Ovary (tissue), 7 donors: ENCODE measurements at regions not wholly inside any gene's neighbourhood (a gene's known extent, or its start where the extent isn't known, plus 50 kb on each side); places are given as distances from the start of the nearest gene placed in this dataset.
A peak's percentile ranks its signal among the peaks of the same experiment; 100 is the strongest.

ENCODE experiments used
- DNase-seq, 5 donors: peaks; one replicate each; pipeline ENCODE4 v3.0.0-alpha.2; 2019 to 2020
- H3K27ac ChIP-seq, 2 donors: fragments of 200-600 bp; one replicate each; pipeline versions ENCODE4 v1.5.1 to v1.8.0; 2019 to 2022
- H3K27me3 ChIP-seq: fragments of 200-600 bp; one replicate; pipeline ENCODE4 v1.8.0; 2022
- H3K36me3 ChIP-seq: fragments of 200-600 bp; sonication (generic); one replicate; pipeline ENCODE4 v1.5.1; 2019
- H3K4me1 ChIP-seq: one replicate; pipeline ENCODE4 v1.8.1; 2013; ENCODE audit warnings: mild to moderate bottlenecking, moderate library complexity; ENCODE audit not compliant: insufficient read depth
- H3K4me3 ChIP-seq: fragments of 200-600 bp; sonication (generic); one replicate; pipeline ENCODE4 v1.5.1; 2017
- H3K9me3 ChIP-seq, 2 donors: fragments of 200-600 bp in 1 of 2; sonication (generic) in 1 of 2; one replicate each; pipeline versions ENCODE4 v1.5.1 to v1.8.1; 2013 to 2019; ENCODE audit warnings: mild to moderate bottlenecking in 1 of 2, moderate library complexity in 1 of 2
- EP300 ChIP-seq: sonication (generic); formaldehyde crosslinking; IDR thresholded peaks from one replicate; pipeline ENCODE4 v1.6.1; 2017; ENCODE audit warnings: antibody characterized with exemption
- POLR2A ChIP-seq: fragments of 450-650 bp; IDR thresholded peaks from one replicate; pipeline ENCODE4 v1.6.1; 2017; ENCODE audit warnings: antibody characterized with exemption, mild to moderate bottlenecking, moderate library complexity
- whole genome bisulfite sequencing, 3 donors: extraction: QIAGEN DNeasy Blood & Tissue Kit in 1 of 3; methylation state at CpG; one replicate each; pipeline versions ENCODE4 v1.1.5 to v1.1.7; 2013 to 2017; 5-methylcytosine and 5-hydroxymethylcytosine counted together
- intact Hi-C, 4 donors: fragments of 100-400 bp; cut with DNase I; formaldehyde crosslinking; loops; one replicate each; pipeline versions ENCODE4 v1.11.0 to v1.15.1; 2022 to 2023
- TF ChIP-seq, protein P1 (sequence below), 3 donors: fragments of 450-650 bp in 2 of 3; fragments of 200-600 bp in 1 of 3; IDR thresholded peaks; one replicate each; pipeline versions ENCODE4 v1.5.1 to v1.8.0; 2016 to 2022; ENCODE audit warnings: antibody characterized with exemption in 3 of 3, mild to moderate bottlenecking in 1 of 3
- donor health status: DM: no; HTN: no; CAD: no; lungs with moderate emphysema.
- donor health status: DM: no; HTN: no; CAD: no.
- donor health status: Bipolar disorder and iron deficiency.
- donor health status: DM: no; HTN: no; CAD: no.
- donor health status: DM: yes; HTN: yes; CAD: no.

DNA sequence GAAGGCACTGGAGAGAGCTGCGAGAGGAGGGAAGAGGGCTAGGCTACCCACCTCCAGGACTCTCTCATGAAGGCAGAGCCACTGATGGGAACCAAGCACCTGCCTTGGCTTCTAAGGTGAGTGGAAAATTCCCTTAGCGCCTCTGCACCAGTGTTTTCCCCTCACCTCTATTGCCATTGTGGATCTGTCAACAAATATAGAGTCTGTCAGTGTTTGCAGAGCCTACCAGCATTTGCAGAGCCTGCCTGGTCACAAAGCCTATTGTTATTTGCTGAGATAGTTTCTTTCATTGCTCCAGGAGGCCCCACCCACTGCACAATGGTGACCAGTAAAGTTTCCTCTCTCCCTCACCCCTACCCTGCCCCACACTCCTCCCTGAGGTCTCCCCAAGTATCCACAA lies 141.9 kb downstream of the MRPL14 start:
- WGBS, 3 donors, result 92 to 95% (median 94%) methylated on average over 2 of the region's 2 CpGs
- Histone ChIP-seq H3K27ac (no peak overlapping the region), H3K9me3 (no peaks in the 10 kb centered on the region), H3K36me3 (no peaks in the 10 kb centered on the region), H3K4me1 (peaks cover 4% of the 10 kb centered on the region), H3K4me3 (no peak overlapping the region), H3K27me3 (no peaks in the 10 kb centered on the region)
- intact Hi-C loops, result no loop called here
- no peak for DNase-seq
- no peak for TF ChIP-seq POLR2A
- TF ChIP-seq, protein P1, sequence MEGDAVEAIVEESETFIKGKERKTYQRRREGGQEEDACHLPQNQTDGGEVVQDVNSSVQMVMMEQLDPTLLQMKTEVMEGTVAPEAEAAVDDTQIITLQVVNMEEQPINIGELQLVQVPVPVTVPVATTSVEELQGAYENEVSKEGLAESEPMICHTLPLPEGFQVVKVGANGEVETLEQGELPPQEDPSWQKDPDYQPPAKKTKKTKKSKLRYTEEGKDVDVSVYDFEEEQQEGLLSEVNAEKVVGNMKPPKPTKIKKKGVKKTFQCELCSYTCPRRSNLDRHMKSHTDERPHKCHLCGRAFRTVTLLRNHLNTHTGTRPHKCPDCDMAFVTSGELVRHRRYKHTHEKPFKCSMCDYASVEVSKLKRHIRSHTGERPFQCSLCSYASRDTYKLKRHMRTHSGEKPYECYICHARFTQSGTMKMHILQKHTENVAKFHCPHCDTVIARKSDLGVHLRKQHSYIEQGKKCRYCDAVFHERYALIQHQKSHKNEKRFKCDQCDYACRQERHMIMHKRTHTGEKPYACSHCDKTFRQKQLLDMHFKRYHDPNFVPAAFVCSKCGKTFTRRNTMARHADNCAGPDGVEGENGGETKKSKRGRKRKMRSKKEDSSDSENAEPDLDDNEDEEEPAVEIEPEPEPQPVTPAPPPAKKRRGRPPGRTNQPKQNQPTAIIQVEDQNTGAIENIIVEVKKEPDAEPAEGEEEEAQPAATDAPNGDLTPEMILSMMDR (IDR thresholded peaks at IDR 0.05), result no peak
- TF ChIP-seq EP300, result no peak

DNA sequence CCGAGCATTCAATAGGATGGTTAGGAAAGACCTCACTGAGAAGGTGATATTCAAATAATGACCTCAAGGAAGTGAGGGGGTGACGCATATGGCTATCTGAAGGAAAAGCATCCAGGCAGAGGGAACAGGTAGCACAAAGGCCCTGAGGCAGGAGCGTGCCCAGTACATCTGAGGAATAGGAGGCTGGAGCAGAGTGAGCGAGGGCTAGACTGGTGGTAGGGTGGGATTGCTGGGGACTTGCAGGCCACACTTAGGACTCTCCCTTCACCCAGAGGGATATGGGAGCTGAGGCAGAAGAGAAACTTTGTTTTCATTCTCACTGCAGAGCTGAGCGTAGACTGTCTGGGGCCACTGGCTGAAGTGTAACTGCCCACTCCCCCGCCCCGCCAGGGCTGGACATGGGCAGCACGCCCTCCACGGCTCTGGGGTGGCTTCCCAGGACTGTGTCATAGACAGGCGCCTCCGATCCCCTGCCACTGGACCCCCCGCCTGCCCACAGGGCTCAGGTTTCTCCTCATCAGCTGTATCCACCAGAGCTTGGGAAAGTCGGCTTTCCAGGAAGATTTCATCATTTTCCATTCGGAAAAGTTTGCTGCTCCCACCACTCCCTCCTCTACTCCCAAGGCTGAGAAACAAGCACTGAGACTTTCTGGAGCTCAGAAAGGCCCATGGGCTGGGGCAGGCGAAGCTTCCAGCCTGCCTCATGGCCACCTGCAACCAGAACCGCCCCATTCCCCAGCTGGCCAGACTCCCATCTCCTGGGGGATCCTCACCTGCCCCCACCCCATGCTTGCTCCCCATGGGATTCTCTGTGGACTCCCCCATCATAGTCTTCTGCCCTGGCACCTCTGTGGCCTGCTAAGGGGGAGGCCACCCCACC lies 142.6 kb downstream of the MRPL14 start:
- Histone ChIP-seq H3K27me3 (no peaks in the 10 kb centered on the region), H3K36me3 (no peaks in the 10 kb centered on the region), H3K4me3 (no peak overlapping the region), H3K4me1 (no peaks in the 10 kb centered on the region), H3K27ac (no peak overlapping the region), H3K9me3 (no peaks in the 10 kb centered on the region)
- intact Hi-C loops, result no loop called here
- peak in 1 of 5 donors; percentile 7 for DNase-seq
- TF ChIP-seq, protein P1 (IDR thresholded peaks at IDR 0.05), result no peak
- WGBS, 3 donors, result 89 to 91% (median 91%) methylated on average over 14 to 16 of the region's 16 CpGs

DNA sequence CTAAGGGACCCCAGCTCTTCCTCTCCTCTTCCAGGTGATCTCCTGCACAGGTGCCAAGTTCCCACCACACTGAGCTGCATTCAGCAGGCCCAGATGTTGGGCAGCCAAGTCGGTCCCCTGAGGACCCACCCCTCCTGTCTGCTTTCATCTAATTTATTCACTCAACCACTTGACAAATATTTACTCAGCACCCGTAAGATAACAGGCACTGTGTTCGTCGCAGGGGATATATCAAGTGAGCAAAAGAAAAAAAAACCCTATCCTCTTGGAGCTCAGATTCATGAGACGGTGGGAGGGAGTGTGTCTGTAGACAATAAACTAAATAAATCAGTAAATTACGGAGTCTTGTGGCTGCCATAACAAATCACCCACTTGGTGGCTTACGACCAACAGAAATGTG lies 143.6 kb downstream of the MRPL14 start:
- 74 to 79% (median 77%) methylated on average over 7 of the region's 7 CpGs for WGBS, 3 donors
- TF ChIP-seq, protein P1 (IDR thresholded peaks at IDR 0.05), result no peak
- TF ChIP-seq POLR2A (no peak), EP300 (no peak)
- H3K36me3 ChIP-seq, result no peaks in the 10 kb centered on the region
- no peak overlapping the region for H3K27ac ChIP-seq
- no peaks in the 10 kb centered on the region for H3K9me3 ChIP-seq
- no peaks in the 10 kb centered on the region for H3K27me3 ChIP-seq
- intact Hi-C loops, result no loop called here
- no peaks in the 10 kb centered on the region for H3K4me1 ChIP-seq
- no peak overlapping the region for H3K4me3 ChIP-seq
- DNase-seq, result no peak

DNA sequence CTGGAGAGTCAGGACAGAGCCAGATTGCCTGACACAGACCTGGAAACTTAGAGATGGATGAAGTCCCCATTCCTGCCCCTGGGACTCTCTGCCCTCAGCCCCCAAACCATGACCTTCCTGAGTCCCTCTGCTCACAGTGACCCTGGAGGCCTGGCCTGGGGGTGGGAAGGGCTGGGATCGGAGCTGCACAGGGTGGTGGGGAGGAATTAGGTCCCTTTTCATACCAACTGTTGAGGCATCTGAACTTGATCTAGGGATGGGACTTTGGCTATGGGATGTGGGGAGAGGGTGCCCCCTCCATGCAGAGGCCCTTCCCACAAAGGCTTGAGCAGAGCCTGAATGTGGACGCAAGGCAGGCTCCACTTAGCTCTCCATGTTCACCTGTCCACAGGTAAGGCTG lies 144.1 kb downstream of the MRPL14 start:
- Histone ChIP-seq H3K27ac (no peak overlapping the region), H3K27me3 (no peaks in the 10 kb centered on the region), H3K4me3 (no peak overlapping the region), H3K4me1 (no peaks in the 10 kb centered on the region), H3K36me3 (no peaks in the 10 kb centered on the region), H3K9me3 (no peaks in the 10 kb centered on the region)
- WGBS, 3 donors, result 70 to 96% (median 92%) methylated on average over 2 of the region's 2 CpGs
- intact Hi-C loops, result no loop called here
- peak in 1 of 5 donors; percentile 7 for DNase-seq
- TF ChIP-seq EP300, result no peak
- no peak for TF ChIP-seq POLR2A
- TF ChIP-seq, protein P1 (IDR thresholded peaks at IDR 0.05), result no peak
